D721Med (cell line): ENCODE measurements at regions not wholly inside any gene's neighbourhood (a gene's known extent, or its start where the extent isn't known, plus 50 kb on each side); places are given as distances from the start of the nearest gene placed in this dataset.

Source experiments
- DNase-seq: peaks from one replicate; pipeline ENCODE4 v3.0.0; 2011; ENCODE audit warnings: low spot score; ENCODE audit not compliant: insufficient read length
- FAIRE-seq: peaks from 2 replicates; lab custom pipeline; 2011; peaks lifted over from hg19 to GRCh38; lab: Jason Lieb, UNC
- TF ChIP-seq, protein P1 (sequence below): IDR thresholded peaks from 2 replicates; pipeline ENCODE4 v1.5.1; 2012; ENCODE audit warnings: mild to moderate bottlenecking, control low read depth; ENCODE audit not compliant: insufficient read depth; ENCODE audit errors: missing control alignments

DNA sequence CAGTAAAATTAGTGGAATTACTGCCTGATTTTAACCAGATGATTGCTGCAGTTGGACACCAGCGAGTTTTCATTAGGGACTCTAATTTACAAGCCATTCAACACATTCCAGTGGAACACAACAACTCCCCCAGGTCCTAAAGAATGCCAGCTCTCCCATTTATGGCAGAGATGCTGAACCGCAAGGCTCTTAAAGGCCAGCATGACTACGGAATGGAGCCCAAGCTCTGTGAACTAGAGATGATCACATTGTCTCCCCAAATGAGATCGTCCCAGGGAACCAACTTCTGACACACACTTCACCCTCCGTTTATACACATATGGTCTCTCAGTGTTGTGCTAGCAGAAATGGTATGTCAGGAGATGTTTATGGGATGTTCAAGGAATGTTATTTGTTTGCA lies 446.2 kb upstream of the NR2F2 start:
- no peak for FAIRE-seq
- DNase-seq = no peak
- TF ChIP-seq, protein P1, sequence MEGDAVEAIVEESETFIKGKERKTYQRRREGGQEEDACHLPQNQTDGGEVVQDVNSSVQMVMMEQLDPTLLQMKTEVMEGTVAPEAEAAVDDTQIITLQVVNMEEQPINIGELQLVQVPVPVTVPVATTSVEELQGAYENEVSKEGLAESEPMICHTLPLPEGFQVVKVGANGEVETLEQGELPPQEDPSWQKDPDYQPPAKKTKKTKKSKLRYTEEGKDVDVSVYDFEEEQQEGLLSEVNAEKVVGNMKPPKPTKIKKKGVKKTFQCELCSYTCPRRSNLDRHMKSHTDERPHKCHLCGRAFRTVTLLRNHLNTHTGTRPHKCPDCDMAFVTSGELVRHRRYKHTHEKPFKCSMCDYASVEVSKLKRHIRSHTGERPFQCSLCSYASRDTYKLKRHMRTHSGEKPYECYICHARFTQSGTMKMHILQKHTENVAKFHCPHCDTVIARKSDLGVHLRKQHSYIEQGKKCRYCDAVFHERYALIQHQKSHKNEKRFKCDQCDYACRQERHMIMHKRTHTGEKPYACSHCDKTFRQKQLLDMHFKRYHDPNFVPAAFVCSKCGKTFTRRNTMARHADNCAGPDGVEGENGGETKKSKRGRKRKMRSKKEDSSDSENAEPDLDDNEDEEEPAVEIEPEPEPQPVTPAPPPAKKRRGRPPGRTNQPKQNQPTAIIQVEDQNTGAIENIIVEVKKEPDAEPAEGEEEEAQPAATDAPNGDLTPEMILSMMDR = no peak

DNA sequence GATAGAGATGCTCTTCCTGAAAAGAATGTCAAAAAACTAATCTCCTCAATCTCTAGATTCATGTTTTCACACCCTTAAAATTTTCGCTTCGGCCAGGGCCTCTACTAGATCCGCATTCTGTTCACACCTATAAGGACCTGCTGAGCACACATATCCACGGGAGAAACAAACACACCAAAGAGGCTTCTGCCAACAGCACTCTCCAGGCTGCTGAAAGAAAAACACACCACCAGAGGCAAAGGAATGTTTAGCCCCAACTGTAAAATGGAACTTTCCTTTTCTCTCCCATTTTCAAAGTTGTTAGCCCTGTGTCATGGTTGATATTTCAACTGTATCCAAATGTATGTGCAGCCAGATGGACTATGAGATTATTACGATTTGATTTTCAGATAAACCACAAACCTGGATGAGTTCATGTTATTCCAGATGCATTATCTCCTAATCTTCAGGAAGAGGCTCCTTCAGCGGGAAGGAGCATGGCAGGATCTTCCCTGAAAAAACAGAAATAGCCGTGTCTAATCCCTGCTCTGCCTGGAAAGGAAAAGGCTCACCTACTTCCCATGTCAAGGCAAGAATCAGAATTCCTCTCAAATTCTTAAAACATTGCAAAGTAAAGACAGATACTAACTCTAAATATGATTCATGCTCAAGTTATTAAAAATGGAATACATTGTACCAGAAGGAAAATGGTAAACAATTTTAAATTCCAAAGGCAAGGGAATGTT lies 442.7 kb upstream of the NR2F2 start:
- TF ChIP-seq, protein P1 = no peak
- no peak for DNase-seq
- no peak for FAIRE-seq

DNA sequence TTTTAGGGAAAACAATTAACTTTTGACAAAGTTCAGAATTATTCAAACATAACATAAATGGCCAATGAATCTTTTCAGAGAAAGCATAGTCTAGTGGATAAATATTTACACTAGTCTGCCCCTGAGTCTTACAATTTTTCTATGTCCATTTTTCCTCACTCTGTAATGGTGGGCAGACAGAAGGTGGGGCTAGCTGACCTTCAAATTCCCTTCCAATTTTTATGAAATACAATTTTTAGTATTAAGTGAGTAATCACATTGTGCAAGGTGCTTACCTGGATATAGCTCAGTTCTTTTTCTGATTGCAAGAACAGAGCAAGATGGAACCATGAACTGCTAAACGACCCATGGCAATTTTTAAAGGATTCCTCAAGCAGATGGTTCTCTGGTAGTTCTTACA lies 441.7 kb upstream of the NR2F2 start:
- TF ChIP-seq, protein P1 = no peak
- FAIRE-seq (no peak), DNase-seq (no peak)

DNA sequence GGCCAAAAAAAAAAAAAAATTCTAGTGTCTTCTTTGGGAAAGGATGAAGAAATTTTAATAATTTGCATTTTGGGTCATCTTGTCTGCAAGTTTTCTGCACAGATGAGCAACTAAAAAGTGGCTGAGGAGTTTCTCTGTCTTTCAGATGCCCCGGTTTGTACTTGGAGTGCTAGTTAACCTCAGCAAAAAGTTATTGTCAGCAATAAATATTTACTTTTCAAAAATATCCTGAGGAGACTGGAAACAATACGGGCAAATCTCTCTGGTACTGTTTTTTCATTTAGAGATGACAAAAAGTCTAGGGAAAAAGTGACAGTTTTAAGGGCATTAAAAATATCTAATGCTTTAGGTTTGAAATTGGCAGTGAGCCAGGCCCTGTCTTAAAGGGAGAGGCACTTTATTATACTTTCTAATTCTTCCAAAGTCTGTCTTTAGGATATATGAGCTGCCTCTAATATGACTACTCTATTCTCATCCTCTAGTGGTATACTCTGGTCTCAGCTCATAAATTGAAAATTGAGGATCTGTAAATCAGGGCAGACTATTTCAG lies 436.0 kb upstream of the NR2F2 start:
- FAIRE-seq (no peak), DNase-seq (no peak)
- TF ChIP-seq, protein P1 = no peak

DNA sequence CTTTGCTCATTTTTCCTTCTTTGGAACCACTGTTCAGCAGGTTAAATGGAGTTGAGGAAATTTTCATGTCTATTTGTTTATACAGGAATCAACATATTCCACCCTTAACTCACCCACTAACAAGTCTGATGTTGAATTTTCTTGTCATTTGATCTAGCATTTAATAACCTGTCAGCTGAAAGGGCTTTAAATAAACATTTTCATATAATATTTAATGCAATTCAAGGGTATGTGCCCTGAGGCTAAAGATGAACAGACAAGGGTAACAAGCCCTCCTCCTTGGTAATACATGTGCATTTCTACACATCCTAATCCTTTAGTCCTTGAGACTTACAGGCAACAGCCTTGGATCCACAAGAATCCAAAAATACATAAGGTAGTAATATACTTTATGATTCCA lies 435.0 kb upstream of the NR2F2 start:
- no peak for DNase-seq
- TF ChIP-seq, protein P1 = no peak
- no peak for FAIRE-seq

DNA sequence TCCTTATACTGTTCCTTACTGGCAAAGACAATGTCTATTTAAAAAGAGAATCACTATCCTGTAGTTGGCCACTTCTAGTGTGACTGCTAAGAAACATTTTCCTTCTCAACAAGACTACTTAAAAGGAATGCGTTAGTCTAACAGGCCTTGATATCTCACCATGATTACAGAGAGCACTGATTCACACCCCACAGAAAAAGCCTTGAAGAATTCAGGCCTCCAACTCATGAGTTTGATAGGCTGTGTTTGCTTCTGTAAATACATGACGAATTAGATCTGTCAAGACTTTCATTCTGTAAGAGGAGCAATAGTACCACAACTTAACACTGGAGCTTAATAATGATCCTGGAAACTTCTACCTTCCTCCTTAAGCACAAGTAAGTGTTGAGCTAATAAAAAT lies 432.8 kb upstream of the NR2F2 start:
- TF ChIP-seq, protein P1 = no peak
- FAIRE-seq (no peak), DNase-seq (no peak)

DNA sequence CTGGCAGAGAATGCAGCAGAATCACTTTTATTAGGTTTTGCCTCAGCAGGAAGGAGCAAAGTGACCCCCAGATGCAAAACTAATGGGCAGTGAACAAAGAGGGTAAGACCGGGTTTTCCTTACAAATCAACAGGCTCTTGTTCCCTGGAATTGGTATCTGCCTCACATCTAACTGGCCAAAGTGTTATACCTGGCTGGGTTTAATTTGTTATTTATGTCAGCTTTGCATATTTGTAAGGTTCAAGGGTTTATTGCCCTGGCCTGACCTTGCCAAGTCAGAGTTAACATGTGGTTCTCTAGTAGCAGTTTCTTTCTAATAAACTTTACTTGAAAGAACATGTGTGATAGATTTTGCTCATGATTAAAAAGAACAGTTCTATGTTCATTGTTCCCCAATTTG lies 431.7 kb upstream of the NR2F2 start:
- FAIRE-seq (no peak), DNase-seq (no peak)
- TF ChIP-seq, protein P1 = no peak
